ENCODE measurements at regions not wholly inside any gene's neighbourhood (a gene's known extent, or its start where the extent isn't known, plus 50 kb on each side); places are given as distances from the start of the nearest gene placed in this dataset.

DNA sequence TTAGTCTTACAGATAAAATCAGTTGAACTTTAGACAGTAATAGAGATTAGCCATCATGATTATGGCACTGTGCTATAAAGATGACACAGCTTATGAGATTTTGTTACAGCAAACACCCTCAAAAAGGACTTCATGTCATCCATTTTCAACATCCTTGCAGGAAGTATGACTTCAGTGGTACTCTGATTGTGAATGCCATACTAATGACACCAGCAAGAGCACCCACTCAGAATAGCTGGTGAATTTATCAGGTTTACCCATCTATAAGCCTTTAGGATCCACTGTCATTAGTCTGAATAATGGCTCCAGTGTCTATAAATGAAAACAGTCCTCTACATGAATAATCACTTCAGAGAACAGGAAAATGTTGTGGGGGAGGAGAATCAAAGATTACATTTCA, 615.2 kb downstream of the RPS29 start:
- H3K9me3 ChIP-seq (ENCODE audit: low read length): no peaks in the 10 kb centered on the region
- H3F3A ChIP-seq (ENCODE audit: insufficient read depth, low read length): no peaks in the 10 kb centered on the region
- H3K79me2 ChIP-seq (ENCODE audit: insufficient read depth, low read length): no peaks in the 10 kb centered on the region
- TF ChIP-seq EZH2 (IDR thresholded peaks at IDR 0.05; ENCODE audit: borderline replicate concordance, low read length) (no peak), CTCF (IDR thresholded peaks at IDR 0.05; ENCODE audit: low read length) (no peak)
- no peaks in the 10 kb centered on the region for H4K20me1 ChIP-seq (ENCODE audit: insufficient read depth, low read length)
- H3K4me1 ChIP-seq (ENCODE audit: insufficient read depth, low read length, severe bottlenecking): no peaks in the 10 kb centered on the region
- H3K27ac ChIP-seq (ENCODE audit: low read depth, low read length, poor library complexity, severe bottlenecking): no peak overlapping the region
- no peaks in the 10 kb centered on the region for H3K36me3 ChIP-seq (ENCODE audit: insufficient read depth, low read length)
- H3K4me2 ChIP-seq (ENCODE audit: low read length): no peak overlapping the region
- H3K4me3 ChIP-seq (ENCODE audit: low read depth, low read length, poor library complexity, severe bottlenecking): no peak overlapping the region
- no peak overlapping the region for H2AFZ ChIP-seq (ENCODE audit: low read length)
- no peaks in the 10 kb centered on the region for H3K27me3 ChIP-seq (ENCODE audit: insufficient read depth, low read length)
- no peak overlapping the region for H3K9ac ChIP-seq (ENCODE audit: low read length)
- H3K9me2 ChIP-seq (ENCODE audit: low read depth, low read length): no peaks in the 10 kb centered on the region

GRCh38 chr14:48967419-48967818, 618.8 kb downstream of the RPS29 start:
- Histone ChIP-seq H3K9me3 (ENCODE audit: low read length) (no peaks in the 10 kb centered on the region), H3K27ac (ENCODE audit: low read depth, low read length, poor library complexity, severe bottlenecking) (no peak overlapping the region), H4K20me1 (ENCODE audit: insufficient read depth, low read length) (no peaks in the 10 kb centered on the region), H3F3A (ENCODE audit: insufficient read depth, low read length) (no peaks in the 10 kb centered on the region), H2AFZ (ENCODE audit: low read length) (no peak overlapping the region), H3K79me2 (ENCODE audit: insufficient read depth, low read length) (no peaks in the 10 kb centered on the region), H3K9me2 (ENCODE audit: low read depth, low read length) (no peaks in the 10 kb centered on the region), H3K27me3 (ENCODE audit: insufficient read depth, low read length) (no peaks in the 10 kb centered on the region), H3K9ac (ENCODE audit: low read length) (no peak overlapping the region), H3K36me3 (ENCODE audit: insufficient read depth, low read length) (no peaks in the 10 kb centered on the region), H3K4me3 (ENCODE audit: low read depth, low read length, poor library complexity, severe bottlenecking) (no peak overlapping the region), H3K4me2 (ENCODE audit: low read length) (no peak overlapping the region), H3K4me1 (ENCODE audit: insufficient read depth, low read length, severe bottlenecking) (no peaks in the 10 kb centered on the region)
- no peak for TF ChIP-seq EZH2 (IDR thresholded peaks at IDR 0.05; ENCODE audit: borderline replicate concordance, low read length)
- no peak for TF ChIP-seq CTCF (IDR thresholded peaks at IDR 0.05; ENCODE audit: low read length)

DNA sequence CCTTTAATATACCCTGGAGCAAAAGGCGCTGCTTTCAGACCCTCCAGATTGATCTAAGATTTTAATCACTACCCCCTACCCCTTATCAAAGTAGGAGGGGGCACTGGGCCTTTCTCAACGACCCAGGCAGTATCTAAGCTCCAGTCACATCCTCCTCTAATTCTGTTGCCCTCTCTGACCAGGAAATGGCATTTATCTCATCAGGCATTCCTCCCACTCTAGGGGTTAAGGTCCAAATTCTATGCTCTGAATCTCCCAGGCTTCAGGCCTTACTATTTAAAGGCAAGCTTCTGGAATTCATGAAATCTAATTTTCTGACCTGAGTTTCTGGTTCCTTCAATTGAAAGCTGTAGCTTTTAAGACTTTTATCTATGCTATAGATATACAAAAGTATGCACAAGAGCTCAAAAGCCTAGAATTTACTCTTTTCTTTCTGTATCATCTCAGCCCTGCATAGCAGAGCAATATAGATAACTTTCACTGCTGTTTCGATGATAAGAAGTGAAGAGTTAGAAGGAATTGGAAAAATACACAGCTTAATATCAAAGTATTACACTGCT, 622.9 kb downstream of the RPS29 start:
- Histone ChIP-seq H2AFZ (ENCODE audit: low read length) (no peak overlapping the region), H3K9me3 (ENCODE audit: low read length) (no peaks in the 10 kb centered on the region), H3K4me3 (ENCODE audit: low read depth, low read length, poor library complexity, severe bottlenecking) (no peak overlapping the region), H3K36me3 (ENCODE audit: insufficient read depth, low read length) (no peaks in the 10 kb centered on the region), H3F3A (ENCODE audit: insufficient read depth, low read length) (no peaks in the 10 kb centered on the region), H3K79me2 (ENCODE audit: insufficient read depth, low read length) (no peaks in the 10 kb centered on the region), H3K9me2 (ENCODE audit: low read depth, low read length) (no peaks in the 10 kb centered on the region), H3K9ac (ENCODE audit: low read length) (no peak overlapping the region), H3K27ac (ENCODE audit: low read depth, low read length, poor library complexity, severe bottlenecking) (no peak overlapping the region), H3K4me1 (ENCODE audit: insufficient read depth, low read length, severe bottlenecking) (no peaks in the 10 kb centered on the region), H4K20me1 (ENCODE audit: insufficient read depth, low read length) (no peaks in the 10 kb centered on the region), H3K27me3 (ENCODE audit: insufficient read depth, low read length) (no peaks in the 10 kb centered on the region), H3K4me2 (ENCODE audit: low read length) (no peak overlapping the region)
- TF ChIP-seq EZH2 (IDR thresholded peaks at IDR 0.05; ENCODE audit: borderline replicate concordance, low read length) (no peak), CTCF (IDR thresholded peaks at IDR 0.05; ENCODE audit: low read length) (no peak)
